ENCODE measurements at regions not wholly inside any gene's neighbourhood (a gene's known extent, or its start where the extent isn't known, plus 50 kb on each side); places are given as distances from the start of the nearest gene placed in this dataset.

DNA sequence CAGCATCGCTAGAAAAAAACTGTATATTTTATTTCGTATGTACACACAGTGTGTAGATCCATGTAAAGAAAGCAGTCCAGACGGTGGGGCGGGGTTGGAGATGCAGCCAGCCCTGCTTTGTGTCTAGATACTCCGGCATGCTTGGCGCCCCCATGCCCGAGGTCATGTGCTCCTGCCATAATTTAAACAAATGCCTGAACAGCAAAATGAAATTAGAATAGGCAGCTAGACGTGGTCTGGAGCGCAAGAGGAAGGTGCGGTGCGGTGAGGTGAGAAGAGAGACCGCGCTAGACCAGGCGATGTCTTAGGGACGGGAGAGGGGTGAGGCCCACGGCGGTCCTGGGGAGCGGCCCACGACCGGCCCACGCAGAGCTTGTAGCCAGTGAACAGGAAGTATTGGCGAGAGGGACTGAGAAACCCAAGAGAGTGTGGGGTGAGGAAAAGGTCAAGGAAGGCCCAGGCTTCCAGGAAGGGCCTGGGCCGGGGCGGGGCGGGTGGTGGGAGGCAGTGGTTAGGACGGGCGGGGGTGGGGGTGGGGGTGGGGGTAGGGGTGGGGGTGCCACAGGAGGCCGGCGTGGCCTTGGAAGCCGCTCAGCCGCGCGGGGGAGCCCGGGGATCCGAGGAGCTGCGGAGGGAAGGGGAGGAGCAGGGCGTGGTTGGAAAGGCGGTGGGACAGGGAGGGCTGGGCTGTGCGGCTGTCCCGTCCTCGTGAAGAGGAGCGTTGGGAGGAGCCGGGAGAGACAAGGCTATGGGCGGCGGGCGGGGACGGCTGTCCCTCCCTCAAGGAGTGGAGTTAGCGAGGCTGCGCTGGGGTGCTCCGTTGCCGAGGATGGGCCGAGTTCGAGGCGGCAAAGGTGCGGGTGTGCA lies 254.7 kb upstream of the SGCG start (continued):
- peak; percentile 62; the same call in 1 of the 2 replicates for TF ChIP-seq POLR2H (tag; IDR thresholded peaks at IDR 0.05; ENCODE audit: low read depth)
- no peak for TF ChIP-seq SMAD2 (IDR thresholded peaks at IDR 0.05; ENCODE audit: low read depth, low read length)
- 0 out of 2 replicates have a peak, but pooled peaks have one; percentile 43 for TF ChIP-seq ARID1B (IDR thresholded peaks at IDR 0.05)
- TF ChIP-seq ZEB2 (IDR thresholded peaks at IDR 0.05), result no peak
- TF ChIP-seq SMAD4 (CRISPR knock-in tag; conservative IDR thresholded peaks at IDR 0.05), result peak; percentile 84; the same call in 1 of the 2 replicates
- TF ChIP-seq SP2 (IDR thresholded peaks at IDR 0.05; ENCODE audit: extremely low read depth, low read depth, low read length, poor library complexity, severe bottlenecking), result no peak
- no peak for TF ChIP-seq ZFP30 (CRISPR knock-in tag; IDR thresholded peaks at IDR 0.05; ENCODE audit: borderline replicate concordance)
- TF ChIP-seq ZNF354B (CRISPR knock-in tag; IDR thresholded peaks at IDR 0.05), result no peak
- no peak for TF ChIP-seq NCOA6 (IDR thresholded peaks at IDR 0.05)
- no peak for TF ChIP-seq ARNT (IDR thresholded peaks at IDR 0.05)
- TF ChIP-seq U2AF1 (optimal IDR thresholded peaks at IDR 0.05; ENCODE audit: low read depth, low read length), result no peak
- TF ChIP-seq, protein P1, sequence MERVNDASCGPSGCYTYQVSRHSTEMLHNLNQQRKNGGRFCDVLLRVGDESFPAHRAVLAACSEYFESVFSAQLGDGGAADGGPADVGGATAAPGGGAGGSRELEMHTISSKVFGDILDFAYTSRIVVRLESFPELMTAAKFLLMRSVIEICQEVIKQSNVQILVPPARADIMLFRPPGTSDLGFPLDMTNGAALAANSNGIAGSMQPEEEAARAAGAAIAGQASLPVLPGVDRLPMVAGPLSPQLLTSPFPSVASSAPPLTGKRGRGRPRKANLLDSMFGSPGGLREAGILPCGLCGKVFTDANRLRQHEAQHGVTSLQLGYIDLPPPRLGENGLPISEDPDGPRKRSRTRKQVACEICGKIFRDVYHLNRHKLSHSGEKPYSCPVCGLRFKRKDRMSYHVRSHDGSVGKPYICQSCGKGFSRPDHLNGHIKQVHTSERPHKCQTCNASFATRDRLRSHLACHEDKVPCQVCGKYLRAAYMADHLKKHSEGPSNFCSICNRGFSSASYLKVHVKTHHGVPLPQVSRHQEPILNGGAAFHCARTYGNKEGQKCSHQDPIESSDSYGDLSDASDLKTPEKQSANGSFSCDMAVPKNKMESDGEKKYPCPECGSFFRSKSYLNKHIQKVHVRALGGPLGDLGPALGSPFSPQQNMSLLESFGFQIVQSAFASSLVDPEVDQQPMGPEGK (CRISPR knock-in tag; IDR thresholded peaks at IDR 0.05; ENCODE audit: borderline replicate concordance), result no peak
- no peak for TF ChIP-seq ZNF143 (CRISPR knock-in tag; IDR thresholded peaks at IDR 0.05)
- TF ChIP-seq HDGF (IDR thresholded peaks at IDR 0.05), result no peak
- TF ChIP-seq GATAD2A (IDR thresholded peaks at IDR 0.05), result no peak
- TF ChIP-seq RAD51 (IDR thresholded peaks at IDR 0.05; ENCODE audit: borderline replicate concordance, low read depth), result 0 out of 2 replicates have a peak, but pooled peaks have one; percentile 37
- 0 out of 2 replicates have a peak, but pooled peaks have one; percentile 23 for TF ChIP-seq SMARCA4 (IDR thresholded peaks at IDR 0.05)
- TF ChIP-seq POLR2G (IDR thresholded peaks at IDR 0.05; ENCODE audit: low read depth, low read length), result peak; percentile 70
- TF ChIP-seq, protein P2, sequence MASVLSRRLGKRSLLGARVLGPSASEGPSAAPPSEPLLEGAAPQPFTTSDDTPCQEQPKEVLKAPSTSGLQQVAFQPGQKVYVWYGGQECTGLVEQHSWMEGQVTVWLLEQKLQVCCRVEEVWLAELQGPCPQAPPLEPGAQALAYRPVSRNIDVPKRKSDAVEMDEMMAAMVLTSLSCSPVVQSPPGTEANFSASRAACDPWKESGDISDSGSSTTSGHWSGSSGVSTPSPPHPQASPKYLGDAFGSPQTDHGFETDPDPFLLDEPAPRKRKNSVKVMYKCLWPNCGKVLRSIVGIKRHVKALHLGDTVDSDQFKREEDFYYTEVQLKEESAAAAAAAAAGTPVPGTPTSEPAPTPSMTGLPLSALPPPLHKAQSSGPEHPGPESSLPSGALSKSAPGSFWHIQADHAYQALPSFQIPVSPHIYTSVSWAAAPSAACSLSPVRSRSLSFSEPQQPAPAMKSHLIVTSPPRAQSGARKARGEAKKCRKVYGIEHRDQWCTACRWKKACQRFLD (CRISPR knock-in tag; IDR thresholded peaks at IDR 0.05), result 0 out of 2 replicates have a peak, but pooled peaks have one; percentile 27
- TF ChIP-seq, protein P3, sequence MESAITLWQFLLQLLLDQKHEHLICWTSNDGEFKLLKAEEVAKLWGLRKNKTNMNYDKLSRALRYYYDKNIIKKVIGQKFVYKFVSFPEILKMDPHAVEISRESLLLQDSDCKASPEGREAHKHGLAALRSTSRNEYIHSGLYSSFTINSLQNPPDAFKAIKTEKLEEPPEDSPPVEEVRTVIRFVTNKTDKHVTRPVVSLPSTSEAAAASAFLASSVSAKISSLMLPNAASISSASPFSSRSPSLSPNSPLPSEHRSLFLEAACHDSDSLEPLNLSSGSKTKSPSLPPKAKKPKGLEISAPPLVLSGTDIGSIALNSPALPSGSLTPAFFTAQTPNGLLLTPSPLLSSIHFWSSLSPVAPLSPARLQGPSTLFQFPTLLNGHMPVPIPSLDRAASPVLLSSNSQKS (CRISPR knock-in tag; IDR thresholded peaks at IDR 0.05), result no peak
- no peak for TF ChIP-seq HLTF (IDR thresholded peaks at IDR 0.05)
- no peak for TF ChIP-seq POLR3G (IDR thresholded peaks at IDR 0.05; ENCODE audit: extremely low read depth, insufficient read length, insufficient replicate concordance)
- TF ChIP-seq MAFF (IDR thresholded peaks at IDR 0.05; ENCODE audit: low read length), result no peak
- no peak for TF ChIP-seq PCBP2 (IDR thresholded peaks at IDR 0.05; ENCODE audit: low read depth, low read length, poor library complexity, severe bottlenecking)
- no peak for TF ChIP-seq ZNF274 (IDR thresholded peaks at IDR 0.05; ENCODE audit: borderline replicate concordance, low read depth, low read length)
- peak; percentile 86 for TF ChIP-seq EGR1 (conservative IDR thresholded peaks at IDR 0.05)
